HT-29 (cell line): ENCODE measurements at regions not wholly inside any gene's neighbourhood (a gene's known extent, or its start where the extent isn't known, plus 50 kb on each side); places are given as distances from the start of the nearest gene placed in this dataset.
"Not testable (repeated sequence)": the region's sequence is repeated elsewhere in the genome, so short reads cannot be mapped to it uniquely, and the experiment has no call there.

Experiments
- DNase-seq: peaks from one replicate; pipeline ENCODE4 v3.0.0-alpha.2; 2015; ENCODE audit warnings: low spot score

GRCh38 chr2:91521944-91522343 is 2830.5 kb downstream of the RPIA start:
- not testable (repeated sequence) for DNase-seq

GRCh38 chr2:91522877-91523276 is 2831.4 kb downstream of the RPIA start:
- DNase-seq = not testable (repeated sequence)

- DNase-seq = not testable (repeated sequence)
Measured at GRCh38 chr2:91523751-91524150, 2832.3 kb downstream of the RPIA start.

- DNase-seq = not testable (repeated sequence)
Measured at GRCh38 chr2:91525587-91525986, 2834.1 kb downstream of the RPIA start.

- DNase-seq = not testable (repeated sequence)
Measured at GRCh38 chr2:91526083-91526482, 2834.6 kb downstream of the RPIA start.

- not testable (repeated sequence) for DNase-seq
Measured at GRCh38 chr2:91527056-91527455, 2835.6 kb downstream of the RPIA start.

- DNase-seq = not testable (repeated sequence)
Measured at GRCh38 chr2:91527491-91528031, 2836.1 kb downstream of the RPIA start.

GRCh38 chr2:91528361-91528760 is 2836.9 kb downstream of the RPIA start:
- DNase-seq = not testable (repeated sequence)

- DNase-seq = not testable (repeated sequence)
Measured at GRCh38 chr2:91536109-91536508, 2844.6 kb downstream of the RPIA start.

- DNase-seq = not testable (repeated sequence)
Measured at GRCh38 chr2:91536549-91537263, 2845.2 kb downstream of the RPIA start.

GRCh38 chr2:91549316-91549715 is 2857.8 kb downstream of the RPIA start:
- not testable (repeated sequence) for DNase-seq

- DNase-seq = not testable (repeated sequence)
Measured at GRCh38 chr2:91558234-91558633, 2866.8 kb downstream of the RPIA start.

GRCh38 chr2:91559269-91559668 is 2867.8 kb downstream of the RPIA start:
- DNase-seq = not testable (repeated sequence)

GRCh38 chr2:91559886-91560614 is 2868.6 kb downstream of the RPIA start:
- DNase-seq = not testable (repeated sequence)

GRCh38 chr2:91562184-91562583 is 2870.7 kb downstream of the RPIA start:
- not testable (repeated sequence) for DNase-seq

GRCh38 chr2:91564700-91565099 is 2873.2 kb downstream of the RPIA start:
- DNase-seq = not testable (repeated sequence)

- DNase-seq = not testable (repeated sequence)
Measured at GRCh38 chr2:91565689-91566430, 2874.4 kb downstream of the RPIA start.

GRCh38 chr2:91566611-91567010 is 2875.1 kb downstream of the RPIA start:
- DNase-seq = not testable (repeated sequence)

GRCh38 chr2:91567546-91568335 is 2876.3 kb downstream of the RPIA start:
- not testable (repeated sequence) for DNase-seq

- not testable (repeated sequence) for DNase-seq
Measured at GRCh38 chr2:91568391-91569338, 2877.2 kb downstream of the RPIA start.
